IPS-18a (cell line): ENCODE measurements at regions not wholly inside any gene's neighbourhood (a gene's known extent, or its start where the extent isn't known, plus 50 kb on each side); places are given as distances from the start of the nearest gene placed in this dataset.
A peak's percentile ranks its signal among the peaks of the same experiment; 100 is the strongest.

Experiments used
- H3K27ac ChIP-seq: one replicate; pipeline ENCODE4 v1.5.1; 2013; ENCODE audit warnings: low read length
- H3K27me3 ChIP-seq: one replicate; pipeline ENCODE4 v1.6.1; 2013; ENCODE audit warnings: mild to moderate bottlenecking, low read length; ENCODE audit not compliant: control insufficient read depth, insufficient read depth
- H3K36me3 ChIP-seq: one replicate; pipeline ENCODE4 v1.6.1; 2013; ENCODE audit warnings: low read depth, low read length; ENCODE audit not compliant: control insufficient read depth
- H3K4me1 ChIP-seq: one replicate; pipeline ENCODE4 v1.6.1; 2013; ENCODE audit warnings: low read depth, low read length; ENCODE audit not compliant: control insufficient read depth
- H3K4me3 ChIP-seq: one replicate; pipeline ENCODE4 v1.5.1; 2013; ENCODE audit warnings: low read length
- H3K9ac ChIP-seq: one replicate; pipeline ENCODE4 v1.6.1; 2013; ENCODE audit warnings: mild to moderate bottlenecking, low read length, moderate library complexity
- H3K9me3 ChIP-seq: one replicate; pipeline ENCODE4 v1.6.1; 2013; ENCODE audit warnings: low read depth, low read length; ENCODE audit not compliant: control insufficient read depth

DNA sequence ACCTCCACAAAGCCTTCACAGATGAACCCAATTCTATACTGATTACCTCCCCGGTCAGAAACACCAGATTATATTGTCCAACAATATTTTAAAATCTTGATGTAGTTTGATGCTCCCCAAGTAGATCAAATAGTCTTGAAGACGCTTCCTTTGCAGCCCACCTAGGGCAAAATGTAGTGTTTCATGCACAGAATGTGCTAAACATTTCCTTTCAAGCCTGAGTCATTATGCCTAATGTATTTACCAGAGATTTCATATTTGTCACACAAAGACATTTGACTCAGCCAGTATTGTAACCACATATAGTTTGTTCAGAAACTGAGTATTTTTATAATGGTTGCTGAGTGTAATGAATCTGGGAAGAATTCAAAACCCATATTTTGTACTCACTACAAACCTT is 1396.8 kb downstream of the LRRC4C start:
- no peaks in the 10 kb centered on the region for H3K4me1 ChIP-seq
- H3K9me3 ChIP-seq: no peaks in the 10 kb centered on the region

DNA sequence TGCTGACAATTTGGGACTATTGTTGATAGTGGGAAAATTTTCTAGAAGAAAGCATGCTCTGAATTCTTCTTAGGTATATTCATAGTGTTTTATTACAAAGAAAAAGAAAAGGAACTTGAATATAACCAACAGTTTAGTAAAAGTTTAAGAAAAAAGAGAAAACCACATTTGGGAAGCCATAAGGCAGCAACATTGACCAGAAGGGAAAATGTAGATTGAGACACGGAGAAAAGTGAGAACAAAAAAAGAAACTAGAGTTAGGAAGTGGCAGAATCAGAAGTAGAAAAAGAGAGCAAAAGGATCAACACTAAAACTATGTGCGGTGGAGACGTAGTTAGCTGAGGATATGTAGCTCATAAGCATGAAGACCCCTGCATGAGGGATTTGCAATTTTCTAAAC is 1398.2 kb downstream of the LRRC4C start:
- no peaks in the 10 kb centered on the region for H3K27me3 ChIP-seq
- no peaks in the 10 kb centered on the region for H3K9me3 ChIP-seq
- no peaks in the 10 kb centered on the region for H3K4me1 ChIP-seq
- H3K36me3 ChIP-seq: no peaks in the 10 kb centered on the region
- no peak overlapping the region for H3K9ac ChIP-seq
- no peak overlapping the region for H3K27ac ChIP-seq
- H3K4me3 ChIP-seq: no peak overlapping the region

More for the DNA sequence above, 1396.8 kb downstream of the LRRC4C start:
- no peak overlapping the region for H3K9ac ChIP-seq
- no peaks in the 10 kb centered on the region for H3K27me3 ChIP-seq
- H3K4me3 ChIP-seq: no peak overlapping the region
- H3K27ac ChIP-seq: no peak overlapping the region
- no peaks in the 10 kb centered on the region for H3K36me3 ChIP-seq

GRCh38 chr11:40054631-40055030 is 1404.8 kb downstream of the LRRC4C start:
- no peak overlapping the region for H3K4me3 ChIP-seq
- no peaks in the 10 kb centered on the region for H3K4me1 ChIP-seq
- H3K27me3 ChIP-seq: no peaks in the 10 kb centered on the region
- no peak overlapping the region for H3K27ac ChIP-seq
- no peak overlapping the region for H3K9ac ChIP-seq
- H3K36me3 ChIP-seq: no peaks in the 10 kb centered on the region
- H3K9me3 ChIP-seq: no peaks in the 10 kb centered on the region

DNA sequence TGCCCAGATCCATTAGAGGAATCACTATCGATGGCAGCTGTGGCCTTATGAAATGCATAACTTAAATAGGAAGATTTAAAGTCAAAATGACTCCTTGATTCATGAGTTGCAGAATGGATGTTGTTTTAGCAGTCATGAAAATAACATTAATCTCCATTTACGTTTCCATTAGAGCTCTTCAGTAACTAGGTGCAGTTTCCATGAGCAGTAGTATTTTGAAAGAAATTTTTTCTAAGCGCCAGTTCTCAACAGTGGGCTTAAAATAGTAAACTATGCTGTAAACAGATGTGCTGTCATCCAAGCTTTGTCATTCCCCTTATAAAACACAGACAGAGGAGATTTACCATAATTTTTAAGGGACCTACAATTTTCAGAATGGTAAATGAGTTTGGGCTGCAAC is 1414.1 kb downstream of the LRRC4C start:
- Histone ChIP-seq H3K27ac (no peak overlapping the region), H3K9me3 (no peaks in the 10 kb centered on the region), H3K27me3 (no peaks in the 10 kb centered on the region), H3K36me3 (no peaks in the 10 kb centered on the region), H3K4me1 (no peaks in the 10 kb centered on the region), H3K4me3 (no peak overlapping the region), H3K9ac (no peak overlapping the region)

DNA sequence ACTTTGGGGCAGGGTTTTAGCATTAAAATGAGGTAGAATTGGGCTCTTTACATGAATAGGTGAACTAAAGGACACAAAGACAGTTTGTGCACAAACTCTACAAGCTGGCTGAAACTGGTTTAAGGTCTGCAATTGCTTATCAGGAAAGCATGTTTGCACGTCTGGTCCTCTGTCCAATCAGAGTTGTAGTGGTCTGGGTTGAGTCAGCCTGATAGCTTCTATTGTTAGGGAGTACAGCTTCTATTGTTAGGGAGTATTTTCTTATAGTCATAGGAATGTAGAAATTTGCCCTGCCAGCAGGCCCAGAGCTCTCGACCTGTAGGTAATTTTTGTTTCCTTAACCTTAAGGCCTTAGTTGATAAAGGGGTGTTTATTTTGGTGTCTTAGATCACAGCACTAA is 1422.4 kb downstream of the LRRC4C start:
- peaks cover 7% of the 10 kb centered on the region for H3K4me1 ChIP-seq
- no peak overlapping the region for H3K4me3 ChIP-seq
- H3K9ac ChIP-seq: no peak overlapping the region
- no peaks in the 10 kb centered on the region for H3K9me3 ChIP-seq
- H3K27me3 ChIP-seq: no peaks in the 10 kb centered on the region
- H3K27ac ChIP-seq: no peak overlapping the region
- H3K36me3 ChIP-seq: no peaks in the 10 kb centered on the region

DNA sequence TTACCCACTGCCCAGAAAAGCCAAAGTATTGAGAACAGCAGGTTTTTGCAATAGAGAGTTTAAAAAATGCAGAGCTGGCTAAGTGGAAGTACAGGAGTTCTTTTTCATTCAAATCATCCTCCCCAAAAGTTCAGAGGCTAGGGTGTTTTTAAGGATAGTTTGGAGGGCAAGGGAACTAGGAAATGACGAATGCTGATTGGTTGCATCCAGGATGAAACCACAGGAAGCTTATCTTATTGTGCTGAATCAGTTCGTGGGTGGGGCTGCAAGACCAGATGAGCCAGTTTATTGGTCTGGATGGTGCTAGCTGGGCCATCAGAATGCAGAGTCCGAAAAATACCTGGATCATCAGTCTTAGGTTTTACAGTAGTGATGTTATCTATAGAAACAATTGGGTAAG is 1427.1 kb downstream of the LRRC4C start:
- Histone ChIP-seq H3K36me3 (no peaks in the 10 kb centered on the region), H3K4me1 (peaks cover 16% of the 10 kb centered on the region), H3K27ac (no peak overlapping the region), H3K27me3 (no peaks in the 10 kb centered on the region), H3K9ac (no peak overlapping the region), H3K9me3 (no peaks in the 10 kb centered on the region), H3K4me3 (no peak overlapping the region)

DNA sequence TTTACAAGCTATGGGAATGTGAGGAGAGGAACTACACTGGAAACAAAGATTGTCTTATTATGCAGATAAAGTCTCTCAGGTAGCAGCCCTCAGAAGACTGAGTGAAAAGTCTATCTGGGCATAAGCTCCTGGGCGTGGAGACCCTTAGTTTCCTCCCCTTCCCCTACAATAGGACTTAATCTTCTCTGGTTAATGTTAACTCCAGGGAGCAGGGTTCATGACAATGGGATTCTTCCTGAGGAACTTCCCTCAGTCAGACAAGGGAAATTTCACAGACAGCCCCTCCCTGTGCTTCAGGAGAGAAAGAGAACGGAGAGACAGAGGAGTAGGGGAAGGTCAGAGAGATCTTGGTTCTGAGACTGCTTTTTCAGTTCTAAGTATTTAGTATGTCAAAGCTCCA is 1428.6 kb downstream of the LRRC4C start:
- H3K9ac ChIP-seq: no peak overlapping the region
- no peaks in the 10 kb centered on the region for H3K36me3 ChIP-seq

DNA sequence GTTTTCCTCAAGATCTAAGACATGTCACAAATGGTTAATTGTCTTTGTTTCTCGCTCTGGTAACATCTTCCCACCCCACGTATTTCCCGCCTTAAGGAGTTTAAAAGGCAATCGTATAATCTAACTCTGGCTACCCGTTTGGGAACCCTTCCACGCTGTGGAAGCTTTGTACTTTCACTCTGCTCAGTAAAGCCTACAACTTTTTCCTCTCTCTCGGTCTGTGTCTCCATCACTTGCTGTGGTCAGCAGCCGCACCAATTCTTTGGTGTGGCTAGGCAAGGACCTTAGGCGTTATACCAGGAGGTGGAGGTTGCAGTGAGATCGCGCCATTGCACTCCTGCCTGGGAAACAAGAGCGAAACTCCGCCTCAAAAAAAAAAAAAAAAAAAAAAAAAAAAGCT is 1430.1 kb downstream of the LRRC4C start:
- H3K36me3 ChIP-seq: no peaks in the 10 kb centered on the region
- no peak overlapping the region for H3K9ac ChIP-seq
- H3K27me3 ChIP-seq: no peaks in the 10 kb centered on the region
- peaks cover 8% of the 10 kb centered on the region for H3K4me1 ChIP-seq
- no peaks in the 10 kb centered on the region for H3K9me3 ChIP-seq
- no peak overlapping the region for H3K4me3 ChIP-seq
- no peak overlapping the region for H3K27ac ChIP-seq

More for the DNA sequence above, 1428.6 kb downstream of the LRRC4C start:
- H3K27ac ChIP-seq: no peak overlapping the region
- H3K4me3 ChIP-seq: peak overlapping the region; percentile 10
- H3K9me3 ChIP-seq: no peaks in the 10 kb centered on the region
- peaks cover 8% of the 10 kb centered on the region for H3K4me1 ChIP-seq
- H3K27me3 ChIP-seq: no peaks in the 10 kb centered on the region

DNA sequence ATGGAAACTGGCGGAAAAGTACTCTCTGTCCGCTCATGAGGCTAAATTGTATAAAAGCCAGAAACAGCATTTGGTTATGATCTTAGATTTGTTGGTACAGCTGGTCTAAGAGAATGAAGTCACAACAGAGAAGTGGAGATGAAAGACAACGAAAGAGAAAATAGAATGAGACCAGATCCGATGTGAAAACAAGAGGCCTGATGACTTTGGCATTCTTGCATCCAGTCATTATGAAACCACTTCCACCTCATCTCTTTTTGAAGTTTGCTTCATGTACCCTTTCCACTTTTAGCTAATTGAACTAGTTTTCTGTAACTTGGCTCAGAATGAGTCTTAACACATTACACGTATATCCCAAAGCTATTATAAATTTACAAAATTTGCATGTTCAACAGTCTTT is 1431.7 kb downstream of the LRRC4C start:
- no peak overlapping the region for H3K4me3 ChIP-seq
- no peaks in the 10 kb centered on the region for H3K36me3 ChIP-seq
- H3K27me3 ChIP-seq: no peaks in the 10 kb centered on the region
- peaks cover 8% of the 10 kb centered on the region for H3K4me1 ChIP-seq
- H3K9ac ChIP-seq: no peak overlapping the region
- no peaks in the 10 kb centered on the region for H3K9me3 ChIP-seq
- no peak overlapping the region for H3K27ac ChIP-seq

DNA sequence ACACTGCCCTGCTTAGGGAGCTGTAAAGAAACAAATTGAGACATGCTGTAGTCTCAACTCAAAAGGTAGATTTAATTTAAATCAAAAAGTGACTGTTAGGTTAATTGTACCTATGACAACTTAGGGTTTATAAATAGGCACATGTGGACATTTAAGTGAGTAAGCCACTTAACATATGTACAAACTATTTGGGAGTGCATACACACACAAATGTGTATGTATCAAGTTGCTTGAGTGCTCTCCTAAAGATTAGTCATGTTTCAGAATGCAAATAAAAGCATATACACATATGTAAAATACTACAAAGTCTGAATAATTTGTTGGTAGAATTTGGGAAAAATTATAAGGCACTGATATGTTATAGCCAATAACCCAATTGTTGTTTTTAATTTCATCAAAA is 1435.7 kb downstream of the LRRC4C start:
- H3K9me3 ChIP-seq: no peaks in the 10 kb centered on the region
- no peaks in the 10 kb centered on the region for H3K36me3 ChIP-seq
- no peak overlapping the region for H3K9ac ChIP-seq
- no peaks in the 10 kb centered on the region for H3K27me3 ChIP-seq
- no peaks in the 10 kb centered on the region for H3K4me1 ChIP-seq
- H3K4me3 ChIP-seq: no peak overlapping the region
- H3K27ac ChIP-seq: no peak overlapping the region

GRCh38 chr11:40010011-40010410 is 1449.4 kb downstream of the LRRC4C start:
- Histone ChIP-seq H3K4me1 (no peaks in the 10 kb centered on the region), H3K9ac (no peak overlapping the region)

GRCh38 chr11:39992551-39992950 is 1466.9 kb downstream of the LRRC4C start:
- no peak overlapping the region for H3K4me3 ChIP-seq
- no peak overlapping the region for H3K27ac ChIP-seq
- H3K4me1 ChIP-seq: peaks cover 5% of the 10 kb centered on the region
- no peaks in the 10 kb centered on the region for H3K36me3 ChIP-seq
- H3K27me3 ChIP-seq: no peaks in the 10 kb centered on the region
- no peaks in the 10 kb centered on the region for H3K9me3 ChIP-seq
- no peak overlapping the region for H3K9ac ChIP-seq

More at GRCh38 chr11:40010011-40010410, 1449.4 kb downstream of the LRRC4C start:
- no peaks in the 10 kb centered on the region for H3K36me3 ChIP-seq
- no peaks in the 10 kb centered on the region for H3K9me3 ChIP-seq
- no peak overlapping the region for H3K27ac ChIP-seq
- H3K4me3 ChIP-seq: no peak overlapping the region
- no peaks in the 10 kb centered on the region for H3K27me3 ChIP-seq
